Femur (tissue), 1 donor: ENCODE measurements at regions not wholly inside any gene's neighbourhood (a gene's known extent, or its start where the extent isn't known, plus 50 kb on each side); places are given as distances from the start of the nearest gene placed in this dataset.

Experiments
- DNase-seq: peaks from one replicate; pipeline ENCODE4 v3.0.0-alpha.2; 2017

GRCh38 chr6:14747881-14748520 lies 497.9 kb upstream of the JARID2 start:
- no peak for DNase-seq

- DNase-seq = no peak
Measured at GRCh38 chr6:14748679-14749078, 497.2 kb upstream of the JARID2 start.

DNA sequence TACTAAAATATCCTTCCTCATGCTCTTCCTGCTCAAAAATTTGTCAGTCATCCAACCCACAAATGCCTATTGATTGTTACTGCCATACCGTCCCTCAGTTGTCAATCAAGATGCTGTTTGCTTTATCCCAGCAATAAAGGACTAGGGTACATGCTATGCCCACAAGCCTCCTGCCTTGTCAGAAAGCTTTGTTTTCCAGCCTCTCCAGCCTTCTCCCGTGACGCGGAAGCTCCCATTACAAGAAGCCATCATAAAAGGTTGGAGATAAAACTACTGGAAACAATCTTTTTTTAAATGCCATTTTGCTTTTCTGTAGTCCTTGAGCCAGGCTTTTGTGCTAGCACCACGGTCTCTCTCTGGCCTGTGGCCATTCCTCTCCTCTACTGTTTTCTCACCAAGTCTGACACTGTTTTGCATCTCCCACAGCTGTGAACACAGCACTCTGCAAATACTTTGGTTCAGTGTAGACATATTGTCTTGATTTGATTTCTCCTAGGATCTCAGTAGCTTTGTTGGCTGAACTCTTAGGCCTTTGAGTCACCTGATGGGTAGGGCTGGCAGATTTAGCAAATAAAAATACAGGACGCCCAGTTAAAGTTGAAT lies 495.7 kb upstream of the JARID2 start:
- no peak for DNase-seq

DNA sequence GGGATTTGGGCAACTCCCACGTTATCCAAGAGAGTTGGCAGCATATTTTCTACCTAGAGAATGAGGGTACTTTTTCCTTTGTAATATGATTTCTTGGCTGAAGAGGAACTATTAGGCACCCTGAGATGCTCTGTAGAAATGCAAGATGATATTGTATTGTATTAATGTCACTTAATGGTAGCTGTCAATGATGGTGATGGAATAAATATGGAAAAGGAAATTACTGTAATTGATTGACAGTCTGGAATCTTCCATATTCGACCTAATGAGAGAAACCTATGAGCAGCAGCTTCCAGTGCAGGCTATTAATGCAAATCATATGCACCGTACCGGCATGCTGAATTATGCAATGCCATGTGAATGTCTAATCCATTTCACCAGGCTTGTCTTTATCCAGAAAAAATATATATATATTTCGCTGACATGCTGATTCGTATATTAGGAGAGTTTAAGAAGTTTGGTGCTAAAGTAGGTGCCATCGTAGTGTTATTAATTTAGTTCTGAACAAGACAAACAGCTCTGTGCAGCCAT lies 494.2 kb upstream of the JARID2 start:
- no peak for DNase-seq

DNA sequence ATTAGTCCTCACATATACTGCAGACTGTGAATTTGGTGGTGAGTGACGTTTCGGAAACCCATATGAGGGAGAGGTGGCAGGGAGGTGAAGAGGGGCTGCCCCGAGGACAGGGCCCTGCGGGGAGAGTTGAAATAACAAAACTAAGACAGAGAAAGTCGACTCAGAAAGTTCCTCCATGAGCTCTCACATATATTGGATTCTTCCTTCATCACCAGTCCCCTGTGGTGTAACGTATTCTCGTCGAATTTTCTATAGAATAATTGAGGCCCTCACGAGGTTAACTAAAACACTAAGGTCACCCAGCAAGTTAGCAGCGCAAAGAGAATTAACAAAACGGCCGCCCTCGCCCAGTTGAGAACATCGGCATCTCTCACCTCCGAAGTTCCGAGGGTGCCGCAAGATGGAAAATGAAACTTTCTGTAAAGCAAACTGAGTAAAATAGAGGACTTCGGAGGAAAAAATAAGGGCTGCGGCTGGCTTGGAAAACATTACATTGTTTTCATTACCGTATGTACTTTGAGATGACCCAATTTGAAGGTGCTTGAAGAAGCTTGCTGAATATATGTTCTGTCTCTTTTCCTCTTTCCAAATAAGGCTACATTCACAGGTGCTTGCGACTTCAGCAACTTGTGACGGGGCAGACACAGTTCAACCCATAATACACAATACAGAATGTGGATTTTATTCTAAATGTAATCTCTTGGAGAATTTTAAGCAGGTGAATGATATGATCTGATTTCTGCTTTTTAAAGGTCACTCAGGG lies 490.9 kb upstream of the JARID2 start:
- DNase-seq = no peak

- DNase-seq = no peak
Measured at GRCh38 chr6:14756340-14756739, 489.5 kb upstream of the JARID2 start.

- DNase-seq = no peak
Measured at GRCh38 chr6:14757014-14757413, 488.9 kb upstream of the JARID2 start.

DNA sequence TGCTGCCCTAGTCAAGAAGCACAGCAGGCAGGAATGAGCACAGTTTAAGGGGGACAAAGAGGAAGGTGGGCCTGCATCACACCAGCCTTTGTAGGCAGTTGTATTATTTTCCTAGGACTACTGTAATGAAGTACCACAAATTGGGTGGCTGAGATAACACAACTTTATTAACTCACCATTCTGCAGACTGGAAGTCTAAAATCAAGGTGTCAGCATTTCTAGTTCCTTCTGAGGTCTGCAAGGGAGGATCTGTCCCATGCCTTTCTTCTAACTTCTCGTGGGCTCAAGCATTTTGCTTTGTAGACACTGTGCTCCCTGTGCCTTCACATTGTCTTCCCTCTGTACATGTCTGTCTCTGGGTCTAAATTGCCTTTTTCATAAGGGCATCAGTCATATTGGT lies 488.5 kb upstream of the JARID2 start:
- no peak for DNase-seq

DNA sequence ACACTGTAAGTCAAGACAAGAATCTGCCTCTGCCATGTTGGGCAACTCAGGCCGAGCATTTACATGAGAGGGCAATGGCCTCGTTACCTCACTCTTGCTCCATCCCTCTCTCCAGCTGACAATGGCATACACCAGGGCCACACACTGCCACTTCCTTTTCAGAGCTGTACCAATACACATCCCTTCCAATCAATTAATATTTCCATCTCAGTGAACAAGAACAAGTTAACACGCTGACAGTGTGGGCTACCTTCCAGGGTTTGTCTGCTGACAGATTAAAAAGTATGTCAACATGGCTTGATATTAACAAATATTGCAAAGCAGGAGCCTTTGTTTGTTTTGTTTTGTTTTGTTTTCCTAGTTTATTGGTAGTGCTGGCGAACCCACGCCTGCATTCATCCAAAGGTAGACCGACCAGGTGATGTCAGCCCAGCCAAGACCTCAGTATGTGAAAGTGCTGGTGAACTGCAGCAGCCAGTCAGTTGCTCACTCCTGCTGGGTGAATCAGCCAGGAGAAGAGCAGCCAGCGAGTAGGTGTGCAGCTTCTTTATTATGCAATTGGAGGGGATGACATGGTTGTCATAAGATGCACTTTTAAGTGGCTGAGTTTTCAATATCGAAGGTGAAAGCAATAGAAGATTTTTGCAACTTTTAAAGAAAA lies 487.3 kb upstream of the JARID2 start:
- DNase-seq = no peak

DNA sequence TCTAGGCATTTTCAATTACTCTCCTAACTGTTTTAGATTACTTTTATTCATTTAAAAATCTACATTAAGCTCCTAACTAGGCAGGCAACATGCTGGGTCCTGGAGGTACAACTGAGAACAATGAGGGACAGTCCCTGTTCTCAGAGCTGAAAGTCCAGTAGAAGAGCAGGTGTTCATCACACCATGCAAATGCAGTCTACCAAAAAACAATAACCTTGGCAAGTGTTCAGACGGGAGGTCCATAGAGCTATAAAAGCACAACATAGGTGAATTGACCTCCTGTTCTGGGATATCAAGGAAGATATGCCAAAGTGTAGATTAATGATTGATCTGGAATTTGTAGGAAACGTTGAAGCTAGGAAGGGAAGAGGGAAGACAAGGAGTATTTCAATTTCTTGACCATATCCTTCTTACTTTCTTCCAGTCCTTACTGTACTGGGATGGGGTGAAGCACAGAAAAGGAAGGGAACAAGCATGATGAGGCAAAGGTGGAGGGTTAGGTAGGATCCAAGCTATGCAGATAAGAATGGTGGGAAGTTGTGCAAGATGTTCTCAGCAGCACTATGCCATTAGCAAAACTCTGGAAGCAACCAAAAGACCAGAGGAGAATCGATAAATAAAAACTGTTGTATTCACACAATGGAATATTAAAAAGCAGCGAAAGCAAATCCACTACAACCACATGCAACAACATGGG lies 485.7 kb upstream of the JARID2 start:
- DNase-seq = no peak

GRCh38 chr6:14762077-14762476 lies 483.8 kb upstream of the JARID2 start:
- no peak for DNase-seq

- DNase-seq = no peak
Measured at GRCh38 chr6:14763139-14763538, 482.7 kb upstream of the JARID2 start.

DNA sequence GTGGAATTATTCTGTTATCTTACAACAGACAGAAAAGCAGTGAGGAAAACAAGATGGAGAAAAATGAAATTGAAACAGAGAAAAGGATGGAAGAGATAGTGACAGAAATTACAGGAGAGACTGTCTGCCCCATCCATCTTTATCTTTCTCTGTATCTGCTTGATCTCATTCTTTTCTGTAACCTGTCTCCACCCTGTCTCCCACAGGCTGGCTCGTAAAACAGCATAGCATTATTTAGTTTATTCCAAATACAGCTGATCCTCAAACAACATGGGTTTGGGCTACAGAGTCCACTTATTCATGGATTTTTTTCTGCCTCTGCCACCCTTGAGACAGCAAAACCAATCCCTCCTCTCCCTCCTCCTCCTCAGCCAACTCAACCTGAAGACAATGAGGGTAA lies 482.3 kb upstream of the JARID2 start:
- no peak for DNase-seq

- DNase-seq = no peak
Measured at GRCh38 chr6:14765106-14765505, 480.8 kb upstream of the JARID2 start.

DNA sequence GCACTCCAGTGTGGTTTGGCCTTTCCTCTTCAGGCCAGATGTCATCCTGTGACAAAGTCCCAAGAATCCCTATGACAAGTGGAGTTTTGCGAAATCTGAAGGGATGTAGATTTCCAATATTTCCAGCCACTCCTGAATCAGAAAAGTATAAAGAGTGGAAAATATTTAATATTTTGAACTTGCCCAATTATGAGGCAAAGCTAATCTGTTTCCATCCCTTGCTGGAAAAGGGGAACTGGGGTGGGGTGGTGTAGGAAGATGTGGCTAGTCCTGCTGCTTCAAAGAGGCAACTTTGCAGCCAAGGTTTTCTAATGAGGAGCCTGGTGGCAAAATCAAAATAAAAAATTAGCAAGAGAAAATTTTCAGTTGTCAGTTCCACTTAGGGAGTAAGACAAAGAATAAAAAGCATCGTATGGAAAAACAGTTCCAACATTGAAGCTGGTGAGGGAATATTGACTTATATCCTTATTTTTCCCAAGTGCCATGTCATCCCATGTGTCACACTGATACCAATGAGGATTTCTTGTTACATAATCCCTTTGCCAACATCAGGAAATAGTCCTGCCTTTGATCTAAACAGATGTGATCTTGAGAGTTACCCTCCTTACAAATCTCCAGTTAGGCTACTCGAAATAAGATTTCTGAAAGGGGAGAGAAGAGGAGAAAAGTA lies 480.0 kb upstream of the JARID2 start:
- no peak for DNase-seq

DNA sequence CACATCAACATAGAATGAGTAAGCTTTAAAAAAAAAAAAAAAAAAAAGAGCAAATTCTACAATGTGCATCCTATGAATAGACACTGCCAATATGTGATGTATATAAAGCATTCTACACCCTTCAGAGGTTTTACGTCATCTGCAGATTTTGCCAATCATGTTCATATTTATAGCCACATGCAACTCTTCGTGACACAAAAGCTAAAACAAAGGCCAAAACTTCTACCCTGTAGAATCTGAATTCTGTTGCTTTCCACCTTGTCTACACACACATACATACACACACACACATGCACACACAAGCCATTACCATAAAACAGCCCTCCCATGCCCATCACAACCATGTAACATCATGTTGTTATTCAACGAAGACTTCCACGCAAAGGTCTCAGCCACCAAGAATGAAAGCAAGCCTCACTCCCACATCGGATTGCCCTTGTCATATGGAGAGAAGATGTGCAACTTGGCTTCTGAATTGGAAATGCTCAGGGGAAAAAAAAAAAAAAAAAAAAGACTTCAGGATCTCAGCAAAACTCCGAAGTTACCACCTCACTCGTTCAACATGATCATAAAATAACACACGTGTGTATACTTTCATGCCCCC lies 479.4 kb upstream of the JARID2 start:
- no peak for DNase-seq

DNA sequence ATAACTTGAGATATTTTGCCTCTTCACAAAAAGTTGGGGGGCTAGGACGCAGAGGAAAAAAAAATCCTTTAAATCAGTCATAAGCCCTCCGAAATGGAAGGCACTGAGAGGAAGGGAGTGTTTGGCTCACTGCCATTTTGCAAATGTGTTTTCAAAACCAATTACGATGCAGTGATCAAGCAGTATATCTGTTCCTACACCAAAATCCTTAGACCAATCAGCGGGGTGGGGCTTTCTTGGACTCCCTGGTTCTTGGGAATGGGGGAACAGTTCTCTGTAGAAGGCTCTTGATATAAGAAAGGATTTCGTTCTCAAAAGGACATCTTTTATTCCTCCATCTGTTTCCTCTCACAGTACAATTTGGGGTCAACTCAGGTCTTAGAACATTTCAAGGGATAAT lies 478.6 kb upstream of the JARID2 start:
- no peak for DNase-seq

GRCh38 chr6:14770040-14770439 lies 475.8 kb upstream of the JARID2 start:
- no peak for DNase-seq

- no peak for DNase-seq
Measured at GRCh38 chr6:14770572-14770971, 475.3 kb upstream of the JARID2 start.

GRCh38 chr6:14771016-14771415 lies 474.9 kb upstream of the JARID2 start:
- DNase-seq = no peak

DNA sequence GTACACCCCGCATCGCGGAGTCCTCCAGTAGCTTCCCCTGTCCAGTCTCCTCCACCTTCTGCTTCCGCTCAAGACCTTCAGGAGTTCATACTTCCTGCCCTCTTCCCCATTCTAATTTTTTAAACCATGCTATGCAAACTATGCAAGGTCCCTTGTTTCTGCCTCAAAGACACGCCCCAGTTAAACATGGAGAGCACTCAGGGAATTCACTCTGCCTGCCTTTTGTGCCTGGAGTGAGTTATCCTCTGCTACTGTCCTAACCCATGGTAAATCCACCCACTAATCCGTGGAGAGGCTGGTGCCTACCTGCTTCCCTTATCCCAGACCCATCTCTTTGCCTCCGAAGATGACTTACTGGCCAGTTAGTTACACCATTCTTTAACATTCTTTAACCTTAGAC lies 473.7 kb upstream of the JARID2 start:
- no peak for DNase-seq

- no peak for DNase-seq
Measured at GRCh38 chr6:14775528-14775927, 470.3 kb upstream of the JARID2 start.
